NCI-H460 (cell line): ENCODE measurements at regions not wholly inside any gene's neighbourhood (a gene's known extent, or its start where the extent isn't known, plus 50 kb on each side); places are given as distances from the start of the nearest gene placed in this dataset.
"Not testable (repeated sequence)": the region's sequence is repeated elsewhere in the genome, so short reads cannot be mapped to it uniquely, and the experiment has no call there.

Experiments used
- DNase-seq: peaks from one replicate; pipeline ENCODE4 v3.0.0-alpha.2; 2016; ENCODE audit warnings: low read depth; ENCODE audit errors: extremely low read depth

DNA sequence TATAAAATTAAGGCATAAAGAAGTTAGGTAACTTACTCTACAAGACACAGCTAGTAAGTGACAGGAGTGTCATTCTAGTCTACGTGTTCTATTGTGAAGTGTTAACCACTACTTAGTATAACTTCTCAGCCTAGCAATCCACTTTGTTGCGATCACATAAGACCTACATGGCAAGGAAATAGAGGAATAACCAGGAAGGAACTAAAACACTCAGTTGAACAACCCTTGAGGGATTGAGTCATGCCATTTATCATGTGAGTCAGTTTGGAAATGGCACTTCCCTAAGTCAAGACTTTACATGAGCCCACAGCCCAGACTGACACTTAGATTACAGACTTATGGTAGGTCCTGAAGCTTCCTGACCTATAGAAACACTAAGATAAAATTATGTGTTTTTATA lies 279.5 kb upstream of the PCDH20 start:
- DNase-seq = no peak

DNA sequence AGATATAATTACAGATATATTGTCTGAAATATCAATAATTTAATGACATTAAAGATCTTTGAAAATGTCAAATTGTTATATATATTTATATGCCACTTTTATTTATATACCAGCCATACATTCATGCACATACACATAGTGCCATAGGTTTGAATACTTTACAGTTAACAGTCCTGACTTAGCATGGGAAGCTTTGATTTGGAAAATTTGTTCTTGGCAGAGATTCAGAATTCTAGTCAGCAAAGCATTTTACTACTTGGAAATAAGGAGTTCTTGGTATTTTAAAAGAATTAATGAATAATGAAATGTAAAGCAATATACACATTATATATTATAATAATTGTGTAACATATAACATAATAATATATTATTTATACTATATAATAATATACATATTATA lies 277.0 kb upstream of the PCDH20 start:
- DNase-seq = no peak

DNA sequence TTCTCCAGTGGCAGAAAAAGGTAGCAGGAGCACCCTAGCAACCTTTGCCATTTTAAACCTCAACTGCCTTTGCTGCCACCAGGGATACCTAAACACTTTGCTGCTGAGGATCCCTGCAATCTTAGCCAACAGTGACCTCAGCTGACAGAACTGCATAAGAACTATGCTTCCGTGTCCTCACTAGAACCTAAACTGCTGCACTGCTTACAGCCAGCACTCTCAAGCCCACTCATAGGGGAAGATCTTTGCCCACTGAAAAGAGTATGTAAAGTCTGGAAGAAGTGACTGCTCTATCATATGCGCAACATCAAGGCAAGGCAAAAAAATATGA lies 270.0 kb upstream of the PCDH20 start:
- peak; percentile 5 for DNase-seq

DNA sequence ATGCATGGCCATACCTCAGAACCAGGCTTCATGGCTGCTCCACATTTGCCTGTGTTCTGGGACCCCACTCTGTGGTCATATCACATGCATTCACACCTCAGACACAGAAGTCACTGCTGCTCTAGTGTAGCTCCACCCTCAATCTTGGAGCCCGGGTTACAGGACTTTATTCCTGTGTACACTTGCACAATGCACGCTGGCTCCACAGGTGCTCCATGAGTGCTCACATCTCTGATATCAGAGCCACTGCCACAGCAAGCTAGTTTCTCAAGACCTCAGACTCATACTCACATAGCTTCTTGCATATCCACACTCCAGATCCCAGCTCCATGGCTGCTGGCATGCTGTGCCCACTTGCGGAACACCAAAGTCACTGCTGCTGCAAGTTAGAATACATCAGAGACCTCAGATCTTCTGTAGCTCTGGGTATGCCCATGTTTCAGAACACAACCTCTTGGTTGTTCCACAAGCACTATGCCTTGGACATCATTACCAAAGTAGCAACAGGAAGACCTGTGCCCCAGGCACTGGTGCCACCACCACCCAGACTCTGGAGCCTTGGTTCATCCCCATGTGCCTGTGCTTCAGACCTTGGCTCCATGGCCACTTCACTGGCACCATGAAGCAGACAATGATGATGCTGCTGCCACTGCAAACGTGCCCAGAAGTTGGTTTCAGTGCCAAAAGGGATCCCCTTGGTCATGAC lies 269.5 kb upstream of the PCDH20 start:
- DNase-seq = no peak

DNA sequence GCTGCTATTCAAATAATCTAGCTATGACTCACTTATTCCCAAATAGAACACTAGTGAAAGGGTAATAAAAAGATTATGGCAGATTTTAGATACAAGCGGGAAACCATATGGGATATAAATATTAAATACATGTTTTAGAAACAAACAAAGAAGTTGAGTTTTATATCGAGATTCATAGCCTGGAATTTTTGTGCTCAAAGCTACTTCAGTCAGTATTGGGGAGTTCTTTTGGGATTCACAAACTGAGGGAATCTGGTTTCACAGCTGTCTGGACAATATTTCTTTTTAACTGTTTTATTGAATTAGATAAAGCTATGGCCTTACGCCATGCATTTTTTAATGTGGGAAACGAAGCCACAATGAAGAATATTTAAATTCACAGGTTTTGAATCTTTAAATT lies 257.1 kb upstream of the PCDH20 start:
- DNase-seq = no peak

DNA sequence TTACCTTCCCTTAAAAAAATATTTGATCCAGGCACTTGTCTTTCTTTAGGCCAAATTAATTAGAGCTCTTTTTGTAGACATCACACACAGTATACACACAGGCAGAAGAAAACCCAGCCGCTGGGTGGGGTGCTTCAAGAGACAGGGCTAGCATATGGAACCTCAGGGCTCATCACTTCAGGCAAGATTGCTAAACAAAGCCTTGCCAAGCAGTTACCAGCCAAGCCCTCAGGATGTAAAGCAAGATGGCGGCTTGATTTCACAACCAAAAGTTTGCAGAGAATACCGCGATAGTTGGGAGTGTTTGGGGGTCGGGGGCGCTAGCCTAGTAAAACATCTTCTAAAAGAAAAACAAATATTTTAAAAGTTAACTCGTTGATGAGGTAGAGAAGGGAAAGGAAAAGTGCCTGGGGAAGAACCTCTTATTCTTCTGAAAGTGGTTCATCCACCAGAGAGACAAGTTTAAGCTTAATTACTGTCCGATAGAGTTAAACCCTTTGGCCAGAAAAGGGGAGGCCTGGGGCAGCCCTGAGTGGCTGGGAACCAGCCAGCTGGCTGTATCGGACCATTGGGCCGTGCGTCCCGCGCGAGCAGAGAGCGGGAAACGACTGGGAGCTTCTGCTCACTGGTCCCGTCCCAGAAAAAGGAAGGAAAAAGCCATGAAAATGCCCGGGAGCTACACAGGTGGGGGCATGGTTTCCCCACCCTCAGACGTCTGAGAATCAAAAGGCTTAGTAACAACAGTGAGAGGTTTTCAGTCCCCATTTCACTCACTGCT lies 254.9 kb upstream of the PCDH20 start:
- DNase-seq = no peak

DNA sequence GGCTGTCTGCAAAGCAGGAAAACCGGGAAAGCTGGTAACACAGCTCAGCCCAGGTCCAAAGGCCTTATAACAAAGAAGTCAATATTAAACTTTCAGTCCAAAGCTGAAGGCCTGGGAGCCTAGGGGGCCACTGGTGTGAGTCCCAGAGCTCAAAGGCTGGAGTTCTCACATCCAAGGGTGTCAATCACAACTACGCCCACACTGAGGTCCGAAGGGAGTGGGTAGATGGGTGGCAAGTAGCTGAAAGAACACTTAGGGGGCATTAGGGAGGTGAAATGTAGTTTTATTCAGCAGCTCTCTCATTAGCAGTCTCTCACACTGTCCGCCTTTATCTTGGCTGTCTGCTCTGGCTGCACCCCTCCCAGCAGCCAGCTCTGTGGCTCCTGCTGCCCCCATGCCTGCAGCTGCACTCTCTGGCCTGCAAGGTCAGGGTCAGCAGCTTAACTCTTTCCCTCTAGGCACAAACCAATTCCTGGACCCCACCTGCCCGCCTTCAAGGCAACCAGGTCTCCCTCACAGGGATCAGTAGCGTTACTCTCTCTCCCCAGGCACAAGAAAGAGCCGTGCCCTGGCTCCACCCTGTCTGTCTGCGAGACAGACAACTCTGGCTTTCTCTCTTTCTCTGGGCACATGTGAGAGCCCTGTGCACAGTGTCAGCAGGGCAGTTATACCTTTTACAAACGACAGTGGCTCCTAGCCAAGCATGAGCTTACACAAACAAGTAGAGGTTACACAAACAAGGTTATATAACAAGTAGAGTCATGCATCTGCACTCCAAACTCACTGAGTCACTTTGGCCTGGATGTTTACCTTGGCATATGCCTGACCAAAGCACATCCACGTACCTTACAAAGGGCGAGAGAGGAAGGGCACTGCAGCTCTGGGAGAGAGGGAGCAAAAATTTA lies 249.4 kb upstream of the PCDH20 start:
- peak; percentile 17 for DNase-seq

DNA sequence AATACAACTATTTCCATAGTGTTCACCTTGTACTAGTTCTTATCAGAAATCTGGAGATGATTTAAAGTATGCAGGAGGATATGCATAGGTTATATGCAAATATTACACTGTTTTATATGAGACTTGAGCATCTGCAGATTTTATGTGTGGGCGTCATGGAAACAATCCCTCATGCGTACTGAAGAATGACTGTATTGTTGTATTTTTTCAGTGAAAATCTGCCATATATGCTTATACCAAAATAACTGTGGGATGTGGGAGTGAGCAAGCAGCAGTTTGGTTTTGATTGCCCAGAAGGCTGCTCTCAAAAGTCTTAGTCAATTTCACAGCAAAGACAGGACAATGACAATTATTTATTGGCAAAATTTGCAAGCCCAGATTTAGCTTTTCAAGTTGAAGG lies 238.8 kb upstream of the PCDH20 start:
- no peak for DNase-seq

DNA sequence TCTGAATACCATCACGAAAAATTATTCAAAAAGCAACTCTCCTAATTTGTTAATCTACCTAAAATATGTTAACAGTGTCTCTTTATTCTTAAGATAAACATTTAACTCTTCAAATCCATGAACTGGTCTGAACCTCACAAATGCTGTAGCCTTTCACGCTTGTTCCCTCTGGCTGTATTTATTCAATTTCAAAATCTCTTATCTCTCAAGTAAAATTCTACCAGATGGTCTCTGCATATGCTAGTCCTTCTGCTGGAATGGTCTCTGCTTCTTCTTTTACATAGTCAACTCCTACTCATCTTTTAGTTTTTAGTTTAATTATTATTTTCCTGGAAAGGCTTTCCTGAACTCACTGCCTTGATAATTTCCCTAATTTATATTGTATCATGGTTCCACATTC lies 232.9 kb upstream of the PCDH20 start:
- no peak for DNase-seq

DNA sequence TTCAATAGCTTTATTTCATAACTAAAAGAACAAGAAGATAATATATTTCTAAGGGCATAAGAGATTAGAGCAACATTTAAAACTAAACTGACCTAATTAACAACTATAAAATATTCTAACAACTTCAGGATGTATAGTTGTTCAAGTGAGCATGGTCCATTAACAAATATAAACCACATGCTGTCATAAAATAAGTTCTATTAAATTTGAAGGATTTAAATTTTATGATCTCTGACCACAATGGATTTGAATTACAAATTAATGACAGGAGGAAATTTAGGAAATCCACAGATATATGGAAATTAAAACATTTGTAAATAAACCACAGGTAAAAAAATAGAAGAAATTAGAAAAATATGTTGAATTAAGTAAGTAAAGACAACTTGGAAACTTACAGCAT lies 196.5 kb upstream of the PCDH20 start:
- no peak for DNase-seq

DNA sequence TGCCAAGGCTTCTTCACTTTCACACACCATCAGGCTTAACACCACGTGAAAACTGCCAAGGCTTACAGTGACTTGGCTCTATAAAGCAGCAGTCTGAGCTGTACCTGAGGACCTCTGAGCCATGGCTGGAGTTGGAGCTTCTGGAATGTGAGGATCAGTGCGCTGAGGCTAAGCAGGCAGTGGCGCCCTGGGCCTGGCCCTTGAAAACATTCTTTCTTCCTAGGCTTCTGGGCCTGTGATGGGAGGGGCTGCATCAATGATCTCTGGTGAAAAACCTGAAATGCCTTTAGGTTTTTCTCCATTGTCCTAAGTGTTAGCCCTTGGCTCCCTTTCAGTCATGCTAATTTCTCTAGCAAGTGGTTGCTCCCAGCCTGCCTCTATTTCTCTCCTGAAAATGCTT lies 192.5 kb upstream of the PCDH20 start:
- no peak for DNase-seq

DNA sequence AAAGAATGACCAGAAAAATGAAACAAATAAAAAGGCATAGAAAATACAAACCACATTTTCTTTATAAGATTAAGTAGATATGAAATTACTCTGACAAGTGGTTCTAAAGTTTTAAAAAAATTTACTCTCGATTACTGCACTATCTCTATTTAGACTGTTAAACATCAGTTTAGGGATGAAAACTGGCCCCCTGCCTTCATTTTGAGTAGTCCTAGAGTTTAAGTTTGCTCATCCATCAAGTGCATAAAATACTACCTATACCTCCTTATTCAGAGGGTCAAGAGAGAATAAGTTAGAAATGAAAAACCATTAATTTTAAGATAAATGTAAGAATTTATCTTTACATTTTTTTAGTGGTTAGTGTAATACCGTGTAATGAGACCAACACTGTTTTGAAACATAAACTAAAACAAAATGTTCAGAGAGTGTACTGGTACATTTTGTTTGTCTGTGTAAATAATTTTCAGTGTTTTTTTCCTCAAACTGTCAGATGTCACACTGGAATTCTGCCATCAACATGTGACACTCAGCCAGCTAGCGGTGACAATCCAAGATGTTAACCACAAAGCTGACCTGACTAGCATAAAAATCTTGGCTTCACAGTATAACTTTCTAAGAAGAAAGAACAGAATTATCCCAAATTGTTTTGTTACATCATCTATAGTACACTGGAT lies 184.8 kb upstream of the PCDH20 start:
- no peak for DNase-seq

DNA sequence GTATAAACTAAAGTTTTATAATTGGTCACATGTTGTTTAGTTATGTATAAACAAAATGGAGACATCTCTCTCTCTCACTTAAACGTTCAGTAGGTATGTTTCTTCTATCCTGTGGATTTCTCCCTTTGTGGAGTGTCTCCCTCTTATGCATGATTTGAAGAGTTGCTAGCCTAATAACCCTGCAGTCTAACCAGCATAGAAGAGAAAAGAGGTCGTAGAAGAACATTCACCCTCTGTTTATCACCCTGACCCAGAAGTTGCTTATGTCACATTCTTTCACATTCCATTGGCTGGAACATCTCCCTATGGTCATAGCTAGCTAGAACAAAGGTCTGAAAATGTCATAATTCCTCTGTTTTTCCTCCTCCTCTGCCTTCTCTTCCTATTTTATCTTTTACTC lies 176.8 kb upstream of the PCDH20 start:
- no peak for DNase-seq

DNA sequence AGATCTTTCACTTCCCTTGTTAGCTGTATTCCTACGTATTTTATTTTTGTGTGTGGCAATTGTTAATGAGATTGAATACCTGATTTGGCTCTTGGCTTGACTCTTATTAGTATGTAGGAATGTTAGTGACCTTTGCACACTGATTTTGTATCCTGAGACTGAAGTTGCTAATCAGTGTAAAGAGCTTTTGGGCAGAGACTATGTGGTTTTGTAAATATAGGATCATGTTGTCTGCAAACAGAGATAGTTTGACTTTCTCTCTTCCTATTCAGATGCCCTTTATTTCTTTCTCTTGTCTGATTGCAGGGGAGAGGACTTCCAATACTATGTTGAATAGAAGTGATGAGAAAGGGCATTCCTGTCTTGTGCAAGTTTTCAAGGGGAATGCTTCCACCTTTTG lies 160.3 kb upstream of the PCDH20 start:
- DNase-seq = no peak

DNA sequence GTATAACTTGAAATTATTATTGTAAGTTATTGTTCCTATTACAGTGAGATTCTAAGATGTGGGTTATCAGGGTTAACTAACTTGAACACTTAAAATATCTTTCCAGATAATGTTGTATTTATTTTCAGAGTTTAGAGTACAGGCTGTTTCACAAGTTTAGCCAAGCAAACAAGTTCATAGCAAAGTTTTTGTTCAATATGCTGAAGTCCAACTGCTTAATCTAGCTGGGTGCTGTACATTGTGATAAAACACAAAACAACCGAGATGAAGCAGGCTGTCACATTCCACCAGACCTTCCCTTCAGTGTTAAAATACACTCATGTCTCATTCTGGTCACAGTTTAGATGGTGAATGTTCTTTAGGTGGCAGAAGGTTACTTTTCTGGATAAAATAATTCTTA lies 148.0 kb upstream of the PCDH20 start:
- DNase-seq = no peak

DNA sequence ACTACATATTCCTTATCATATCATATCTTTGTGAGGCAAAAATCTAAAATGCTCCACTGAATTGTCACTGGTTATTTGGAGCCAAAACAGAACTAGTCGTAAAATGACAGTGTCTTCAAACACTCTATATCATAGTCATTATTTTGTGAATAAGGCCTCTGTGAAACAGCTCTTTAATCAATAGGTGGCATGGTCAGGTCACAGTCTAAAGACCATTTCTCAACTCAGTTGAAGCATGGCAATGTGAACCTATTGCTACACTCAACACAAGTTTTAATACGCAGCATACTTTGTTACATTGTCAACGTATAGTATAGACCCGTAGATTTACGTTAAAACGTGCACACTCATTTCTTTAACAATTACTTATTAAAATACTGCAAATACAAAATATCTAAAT lies 131.3 kb upstream of the PCDH20 start:
- DNase-seq = no peak

DNA sequence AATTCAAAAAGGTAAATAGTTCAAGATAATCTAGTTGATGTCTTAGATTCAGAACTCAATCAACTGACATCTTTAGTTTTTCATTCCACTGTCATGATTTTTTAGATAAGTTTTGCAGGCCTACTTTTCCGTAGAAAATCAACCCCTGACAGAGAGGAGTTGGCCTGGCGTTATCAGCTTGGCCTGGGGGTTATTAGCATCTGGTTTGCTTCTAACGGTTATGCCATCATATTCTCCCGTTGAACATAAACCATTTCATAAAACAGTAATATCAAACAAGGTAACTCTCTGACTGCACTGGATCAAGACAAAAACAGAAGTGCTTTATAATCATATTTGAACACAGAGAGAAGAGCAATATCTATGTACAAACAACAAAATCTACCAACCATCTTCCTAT lies 130.8 kb upstream of the PCDH20 start:
- no peak for DNase-seq

DNA sequence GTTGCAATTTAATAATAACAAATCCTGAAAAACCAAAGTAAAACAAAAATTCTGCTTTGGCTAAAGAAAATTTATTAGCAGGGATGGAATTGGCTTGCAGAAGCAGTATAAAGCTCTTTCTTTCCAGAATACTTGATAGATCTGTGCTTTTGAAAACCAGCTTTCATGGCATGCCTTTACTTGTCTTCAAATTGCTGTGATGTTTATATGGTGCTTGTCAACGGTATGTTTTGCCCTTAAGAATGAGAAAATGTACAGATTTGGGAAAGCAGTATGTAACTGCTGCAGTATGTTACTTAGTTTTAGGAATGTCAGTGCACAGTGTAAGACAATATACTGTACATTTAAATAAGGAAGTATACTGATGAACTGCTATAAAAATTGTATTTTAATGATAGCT lies 120.8 kb upstream of the PCDH20 start:
- no peak for DNase-seq

DNA sequence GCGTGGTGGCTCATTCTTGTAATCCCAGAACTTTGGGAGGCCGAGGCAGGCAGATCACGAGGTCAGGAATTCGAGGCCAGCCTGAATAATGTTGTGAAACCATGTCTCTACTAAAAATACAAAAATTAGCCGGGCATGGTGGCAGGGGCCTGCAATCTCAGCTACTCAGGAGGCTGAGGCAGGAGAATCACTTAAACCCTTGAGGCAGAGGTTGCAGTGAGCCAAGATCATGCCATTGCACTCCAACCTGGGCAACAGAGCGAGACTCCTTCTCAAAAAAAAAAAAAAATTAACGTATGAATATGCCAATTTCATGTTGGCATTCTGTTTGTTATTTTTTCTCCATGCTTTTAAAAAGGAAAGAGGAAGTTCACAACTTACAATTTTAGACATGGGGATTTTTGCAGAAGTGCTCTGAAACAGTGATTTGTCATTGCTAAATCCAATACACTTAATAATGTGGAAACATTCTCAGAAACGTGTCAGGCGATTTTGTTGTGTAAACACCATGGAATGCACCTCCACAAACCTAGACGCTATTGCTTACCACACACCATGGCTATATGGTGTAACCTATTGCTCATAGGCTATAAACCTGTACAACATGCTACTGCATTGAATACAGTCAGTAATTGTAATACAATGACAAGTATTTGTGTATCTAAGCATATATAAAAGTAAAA lies 115.9 kb upstream of the PCDH20 start:
- DNase-seq = no peak

DNA sequence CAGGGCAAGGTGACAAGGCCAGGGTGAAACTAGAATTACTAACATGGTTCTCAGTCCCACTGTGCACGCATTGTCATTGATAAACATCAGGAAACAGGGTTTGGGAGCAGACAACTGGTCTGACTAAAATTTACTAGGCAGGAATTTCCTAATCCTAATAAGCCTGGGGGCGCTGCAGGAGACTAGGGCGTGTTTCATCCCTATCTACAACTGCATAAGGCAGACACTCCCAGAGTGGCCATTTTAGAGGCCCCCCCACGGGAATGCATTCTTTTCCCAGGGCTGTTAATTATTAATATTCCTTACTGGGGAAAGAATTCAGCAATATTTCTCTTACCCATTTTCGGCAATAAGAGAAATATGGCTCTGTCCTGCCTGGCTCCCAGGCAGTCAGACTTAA lies 103.6 kb upstream of the PCDH20 start:
- not testable (repeated sequence) for DNase-seq

DNA sequence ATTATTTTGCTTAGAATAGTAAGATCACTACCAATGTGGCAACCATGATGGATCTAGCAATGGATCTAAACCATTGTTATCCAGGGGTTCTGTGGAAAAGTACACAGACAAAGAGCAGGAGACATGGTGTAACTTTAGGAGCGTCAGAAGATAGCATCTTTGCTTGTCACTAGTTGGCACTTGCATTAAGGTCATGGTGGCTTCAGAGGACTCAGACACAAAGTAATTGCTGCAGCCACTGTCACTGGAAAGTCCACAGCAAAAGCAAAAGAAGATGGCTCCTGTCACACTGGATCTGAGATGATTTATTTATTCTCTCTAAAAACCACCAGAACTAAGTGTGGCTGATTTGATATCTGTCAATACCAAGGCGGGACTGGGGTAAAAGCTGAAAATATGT lies 93.3 kb upstream of the PCDH20 start:
- no peak for DNase-seq
